AG04450 (cell line): ENCODE measurements at regions not wholly inside any gene's neighbourhood (a gene's known extent, or its start where the extent isn't known, plus 50 kb on each side); places are given as distances from the start of the nearest gene placed in this dataset.
"Not testable (repeated sequence)": the region's sequence is repeated elsewhere in the genome, so short reads cannot be mapped to it uniquely, and the experiment has no call there.

Experiments
- CTCF ChIA-PET: fragments of 300-600, 350-600 bp; formaldehyde crosslinking; extraction: SDS; loops from one replicate; lab custom pipeline; 2022; ENCODE audit warnings: antibody characterized with exemption, inconsistent platforms; lab: Charles Lee
- POLR2A ChIA-PET: fragments of 350-600 bp; formaldehyde crosslinking; extraction: SDS; loops from one replicate; lab custom pipeline; 2021; ENCODE audit warnings: antibody characterized with exemption, inconsistent platforms; lab: Yijun Ruan, JAX
- DNase-seq: peaks from one replicate; pipeline ENCODE4 v3.0.0-alpha.2; 2011; ENCODE audit warnings: low read depth, low spot score
- H3K27ac ChIP-seq: one replicate; pipeline ENCODE4 v1.5.1; 2012; ENCODE audit warnings: low read depth, low read length, control low read depth
- H3K27me3 ChIP-seq: one replicate; pipeline ENCODE4 v1.6.0; 2012; ENCODE audit warnings: low read length; ENCODE audit not compliant: control insufficient read depth, insufficient read depth
- H3K4me3 ChIP-seq: 2 replicates; pipeline ENCODE4 v1.5.1; 2011; ENCODE audit warnings: mild to moderate bottlenecking, low read depth, low read length, control low read depth
- H3K9me3 ChIP-seq: 2 replicates; pipeline ENCODE4 v1.5.1; 2012; ENCODE audit warnings: low read length; ENCODE audit not compliant: control insufficient read depth, insufficient read depth
- CTCF ChIP-seq: IDR thresholded peaks from 2 replicates; pipeline ENCODE4 v1.5.1; 2011; ENCODE audit warnings: low read depth, low read length, control low read depth, inconsistent platforms

- H3K27me3 ChIP-seq, DNase-seq, POLR2A ChIA-PET, H3K9me3 ChIP-seq, H3K4me3 ChIP-seq, CTCF ChIA-PET, H3K27ac ChIP-seq: not testable (repeated sequence)
Observed at GRCh38 chr15:24505216-24505615, 170.4 kb upstream of the NPAP1 start.

GRCh38 chr15:24509714-24510113 lies 165.9 kb upstream of the NPAP1 start:
- H3K4me3 ChIP-seq, DNase-seq, H3K27ac ChIP-seq, H3K9me3 ChIP-seq, CTCF ChIA-PET, H3K27me3 ChIP-seq, POLR2A ChIA-PET: not testable (repeated sequence)

- H3K27me3 ChIP-seq, POLR2A ChIA-PET, H3K9me3 ChIP-seq, CTCF ChIA-PET, H3K4me3 ChIP-seq, DNase-seq, H3K27ac ChIP-seq: not testable (repeated sequence)
Observed at GRCh38 chr15:24511598-24511997, 164.0 kb upstream of the NPAP1 start.

- POLR2A ChIA-PET, DNase-seq, H3K9me3 ChIP-seq, H3K27ac ChIP-seq, H3K4me3 ChIP-seq, CTCF ChIA-PET, H3K27me3 ChIP-seq: not testable (repeated sequence)
Observed at GRCh38 chr15:24518772-24519171, 156.8 kb upstream of the NPAP1 start.

- CTCF ChIA-PET, DNase-seq, H3K27me3 ChIP-seq, H3K9me3 ChIP-seq, H3K4me3 ChIP-seq, POLR2A ChIA-PET, H3K27ac ChIP-seq: not testable (repeated sequence)
Observed at GRCh38 chr15:24531235-24531634, 144.3 kb upstream of the NPAP1 start.

- H3K9me3 ChIP-seq, DNase-seq, H3K27me3 ChIP-seq, H3K27ac ChIP-seq, H3K4me3 ChIP-seq, POLR2A ChIA-PET, CTCF ChIA-PET: not testable (repeated sequence)
Observed at GRCh38 chr15:24534032-24534431, 141.5 kb upstream of the NPAP1 start.

GRCh38 chr15:24557281-24557680 lies 118.3 kb upstream of the NPAP1 start:
- H3K27me3 ChIP-seq, POLR2A ChIA-PET, CTCF ChIA-PET: not testable (repeated sequence)

GRCh38 chr15:24607636-24608035 lies 67.9 kb upstream of the NPAP1 start:
- H3K4me3 ChIP-seq = no peak overlapping the region
- H3K9me3 ChIP-seq = peaks cover 12% of the 10 kb centered on the region
- no peak for DNase-seq
- CTCF ChIA-PET = no interaction called here
- H3K27ac ChIP-seq = no peak overlapping the region
- POLR2A ChIA-PET = no interaction called here
- no peaks in the 10 kb centered on the region for H3K27me3 ChIP-seq
- no peak for TF ChIP-seq CTCF

More at GRCh38 chr15:24557281-24557680, 118.3 kb upstream of the NPAP1 start:
- DNase-seq, H3K27ac ChIP-seq, H3K9me3 ChIP-seq, H3K4me3 ChIP-seq: not testable (repeated sequence)

- ChIA-PET POLR2A (no interaction called here), CTCF (no interaction called here)
- H3K27ac ChIP-seq = no peak overlapping the region
- H3K4me3 ChIP-seq = no peak overlapping the region
- no peaks in the 10 kb centered on the region for H3K27me3 ChIP-seq
- DNase-seq = no peak
- peaks cover 16% of the 10 kb centered on the region for H3K9me3 ChIP-seq
- no peak for TF ChIP-seq CTCF
Observed at GRCh38 chr15:24617646-24618045, 57.9 kb upstream of the NPAP1 start.
